ENCODE measurements at regions not wholly inside any gene's neighbourhood (a gene's known extent, or its start where the extent isn't known, plus 50 kb on each side); places are given as distances from the start of the nearest gene placed in this dataset.

DNA sequence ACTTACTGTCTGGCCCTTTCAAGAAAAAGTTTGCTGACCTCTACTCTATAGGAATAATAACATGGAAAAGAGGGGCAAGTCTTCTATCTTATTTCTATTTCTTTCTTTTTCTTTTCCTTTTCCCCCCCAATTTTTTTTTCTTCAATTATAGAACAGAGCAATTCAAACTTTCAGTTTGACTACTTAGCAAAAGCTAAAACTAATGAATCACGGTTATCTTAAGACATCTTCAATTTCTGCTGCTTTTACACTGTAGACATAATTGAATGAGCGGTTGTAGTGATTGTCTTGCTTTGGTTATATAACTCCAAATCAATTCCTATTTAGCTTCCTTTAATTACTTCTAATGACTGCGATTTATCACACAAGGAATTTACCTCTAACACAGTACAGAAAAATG is 74.3 kb upstream of the P2RY1 start:
- H4K20me1 ChIP-seq (ENCODE audit: control insufficient read depth, extremely low read depth, insufficient read depth, low read length), result no peaks in the 10 kb centered on the region
- no peaks in the 10 kb centered on the region for H3K36me3 ChIP-seq (ENCODE audit: control insufficient read depth in 2 of 2, extremely low read depth in 1 of 2, insufficient read depth in 2 of 2, low read length in 2 of 2)
- TF ChIP-seq, protein P1, sequence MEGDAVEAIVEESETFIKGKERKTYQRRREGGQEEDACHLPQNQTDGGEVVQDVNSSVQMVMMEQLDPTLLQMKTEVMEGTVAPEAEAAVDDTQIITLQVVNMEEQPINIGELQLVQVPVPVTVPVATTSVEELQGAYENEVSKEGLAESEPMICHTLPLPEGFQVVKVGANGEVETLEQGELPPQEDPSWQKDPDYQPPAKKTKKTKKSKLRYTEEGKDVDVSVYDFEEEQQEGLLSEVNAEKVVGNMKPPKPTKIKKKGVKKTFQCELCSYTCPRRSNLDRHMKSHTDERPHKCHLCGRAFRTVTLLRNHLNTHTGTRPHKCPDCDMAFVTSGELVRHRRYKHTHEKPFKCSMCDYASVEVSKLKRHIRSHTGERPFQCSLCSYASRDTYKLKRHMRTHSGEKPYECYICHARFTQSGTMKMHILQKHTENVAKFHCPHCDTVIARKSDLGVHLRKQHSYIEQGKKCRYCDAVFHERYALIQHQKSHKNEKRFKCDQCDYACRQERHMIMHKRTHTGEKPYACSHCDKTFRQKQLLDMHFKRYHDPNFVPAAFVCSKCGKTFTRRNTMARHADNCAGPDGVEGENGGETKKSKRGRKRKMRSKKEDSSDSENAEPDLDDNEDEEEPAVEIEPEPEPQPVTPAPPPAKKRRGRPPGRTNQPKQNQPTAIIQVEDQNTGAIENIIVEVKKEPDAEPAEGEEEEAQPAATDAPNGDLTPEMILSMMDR (optimal IDR thresholded peaks at IDR 0.05 in 1 of 3, IDR thresholded peaks at IDR 0.05 in 1 of 3, conservative IDR thresholded peaks at IDR 0.05 in 1 of 3; ENCODE audit: extremely low read depth in 1 of 3, insufficient read depth in 2 of 3, low read length in 3 of 3), result no peak
- TF ChIP-seq EZH2 (IDR thresholded peaks at IDR 0.05; ENCODE audit: low read length), result no peak
- H3K4me1 ChIP-seq (ENCODE audit: control insufficient read depth, extremely low read depth, insufficient read depth, low read length), result no peaks in the 10 kb centered on the region
- no peak for FAIRE-seq
- no peaks in the 10 kb centered on the region for H3K9me3 ChIP-seq (ENCODE audit: control insufficient read depth, low read depth, low read length)
- no peak overlapping the region for H3K27ac ChIP-seq (ENCODE audit: control insufficient read depth, insufficient read depth, low read length)
- H3K4me2 ChIP-seq (ENCODE audit: control insufficient read depth, extremely low read depth, insufficient read depth, low read depth, low read length), result no peak overlapping the region
- H3K9me1 ChIP-seq (ENCODE audit: control insufficient read depth, extremely low read depth, insufficient read depth, low read length), result no peaks in the 10 kb centered on the region
- H2AFZ ChIP-seq (ENCODE audit: control insufficient read depth, low read length), result no peak overlapping the region
- dilution Hi-C loops (cut with MboI; ENCODE audit: extremely low pct_ligation_motif_present, low sequenced_read_pairs), result no loop called here
- H3K9ac ChIP-seq (ENCODE audit: control insufficient read depth, extremely low read depth, insufficient read depth, low read length), result no peak overlapping the region
- no peak for DNase-seq (ENCODE audit: low read depth, low spot score)
- H3K79me2 ChIP-seq (ENCODE audit: control insufficient read depth, insufficient read depth, low read length), result no peaks in the 10 kb centered on the region
- no peak overlapping the region for H3K4me3 ChIP-seq (ENCODE audit: control insufficient read depth in 2 of 3, extremely low read depth in 1 of 3, insufficient read depth in 2 of 3, low read depth in 1 of 3, low read length in 3 of 3)
- H3K27me3 ChIP-seq (ENCODE audit: control insufficient read depth, extremely low read depth, insufficient read depth, low read length), result no peaks in the 10 kb centered on the region

- Histone ChIP-seq H3K9me1 (ENCODE audit: control insufficient read depth, extremely low read depth, insufficient read depth, low read length) (no peaks in the 10 kb centered on the region), H3K9me3 (ENCODE audit: control insufficient read depth, low read depth, low read length) (no peaks in the 10 kb centered on the region), H3K27ac (ENCODE audit: control insufficient read depth, insufficient read depth, low read length) (no peak overlapping the region), H3K4me2 (ENCODE audit: control insufficient read depth, extremely low read depth, insufficient read depth, low read depth, low read length) (no peak overlapping the region), H2AFZ (ENCODE audit: control insufficient read depth, low read length) (no peak overlapping the region), H3K36me3 (ENCODE audit: control insufficient read depth in 2 of 2, extremely low read depth in 1 of 2, insufficient read depth in 2 of 2, low read length in 2 of 2) (no peaks in the 10 kb centered on the region), H3K4me3 (ENCODE audit: control insufficient read depth in 2 of 3, extremely low read depth in 1 of 3, insufficient read depth in 2 of 3, low read depth in 1 of 3, low read length in 3 of 3) (no peak overlapping the region), H4K20me1 (ENCODE audit: control insufficient read depth, extremely low read depth, insufficient read depth, low read length) (no peaks in the 10 kb centered on the region), H3K79me2 (ENCODE audit: control insufficient read depth, insufficient read depth, low read length) (no peaks in the 10 kb centered on the region), H3K9ac (ENCODE audit: control insufficient read depth, extremely low read depth, insufficient read depth, low read length) (no peak overlapping the region), H3K4me1 (ENCODE audit: control insufficient read depth, extremely low read depth, insufficient read depth, low read length) (no peaks in the 10 kb centered on the region), H3K27me3 (ENCODE audit: control insufficient read depth, extremely low read depth, insufficient read depth, low read length) (no peaks in the 10 kb centered on the region)
- no peak for FAIRE-seq
- no peak for TF ChIP-seq EZH2 (IDR thresholded peaks at IDR 0.05; ENCODE audit: low read length)
- TF ChIP-seq, protein P1 (optimal IDR thresholded peaks at IDR 0.05 in 1 of 3, IDR thresholded peaks at IDR 0.05 in 1 of 3, conservative IDR thresholded peaks at IDR 0.05 in 1 of 3; ENCODE audit: extremely low read depth in 1 of 3, insufficient read depth in 2 of 3, low read length in 3 of 3), result no peak
- dilution Hi-C loops (cut with MboI; ENCODE audit: extremely low pct_ligation_motif_present, low sequenced_read_pairs), result no loop called here
- no peak for DNase-seq (ENCODE audit: low read depth, low spot score)
Observed at GRCh38 chr3:152768478-152768877, 66.5 kb upstream of the P2RY1 start.

Measured in keratinocyte (primary cell).